HCT116 (cell line): ENCODE measurements at regions not wholly inside any gene's neighbourhood (a gene's known extent, or its start where the extent isn't known, plus 50 kb on each side); places are given as distances from the start of the nearest gene placed in this dataset.

Experiments
- ATAC-seq: fragments of 200-7000 bp; cut with Tn5 transposase; 2 replicates; pipeline ENCODE4 v1.9.1; 2020; ENCODE audit warnings: mild to moderate bottlenecking, moderate library complexity
- BruUV-seq: library from RNA; stranded (reverse); fragments of 400-500 nt; replicated peaks from 2 replicates; lab custom pipeline; 2021; lab: Mats Ljungman, UMichigan
- CTCF ChIA-PET: fragments of 300-600 bp; sonication (Branson Sonifier 250); formaldehyde crosslinking; loops from one replicate; lab custom pipeline; 2021; ENCODE audit warnings: antibody characterized with exemption; lab: Charles Lee
- POLR2A ChIA-PET: fragments of 300-600, 350-600 bp; sonication (Branson Sonifier 250); formaldehyde crosslinking; loops from one replicate; lab custom pipeline; 2021; ENCODE audit warnings: antibody characterized with exemption; lab: Charles Lee
- RAD21 ChIA-PET, 2 experiments: fragments of 300-600 bp; sonication (Branson Sonifier 250); formaldehyde crosslinking; loops; one replicate each; lab custom pipeline; 2023; ENCODE audit warnings: low total read pairs in 2 of 2; ENCODE audit not compliant: uncharacterized antibody in 2 of 2, unreplicated experiment in 2 of 2, low non-redundant PET in 1 of 2; lab: Charles Lee
- DNase-seq: peaks from one replicate; pipeline ENCODE4 v3.0.0-alpha.2; 2010; ENCODE audit warnings: low read depth, low spot score
- H2AFZ ChIP-seq: fragments of 200-600 bp; shearing (Covaris generic), sonication (generic); 2 replicates; pipeline ENCODE4 v1.6.1; 2017; ENCODE audit warnings: low read depth, mixed run types, mixed read lengths, antibody characterized with exemption, low read length; ENCODE audit not compliant: poor library complexity, severe bottlenecking
- H3K27ac ChIP-seq: 2 replicates; pipeline ENCODE4 v1.5.1; 2012; ENCODE audit warnings: low read depth, low read length
- H3K27me3 ChIP-seq: fragments of 200-600 bp; sonication (generic); 2 replicates; pipeline ENCODE4 v1.6.1; 2016; ENCODE audit warnings: mixed run types, low read length, mixed read lengths; ENCODE audit not compliant: insufficient read depth
- H3K36me3 ChIP-seq, 2 experiments: fragments of 200-500 bp in 1 of 2; fragments of 200-600 bp in 1 of 2; sonication (Bioruptor generic) in 1 of 2; sonication (generic) in 1 of 2; 2 replicates each; pipeline versions ENCODE4 v1.5.1 to v1.6.1; 2014 to 2016; ENCODE audit warnings: low read length in 2 of 2, inconsistent platforms in 1 of 2, mixed read lengths in 1 of 2, mixed run types in 1 of 2; ENCODE audit not compliant: insufficient read depth in 2 of 2, control insufficient read depth in 1 of 2
- H3K4me1 ChIP-seq, 2 experiments: fragments of 200-600 bp in 1 of 2; sonication (generic) in 1 of 2; 2 replicates each; pipeline versions ENCODE4 v1.5.1 to v1.6.1; 2012 to 2017; ENCODE audit warnings: low read length in 2 of 2, inconsistent platforms in 1 of 2, mild to moderate bottlenecking in 1 of 2, mixed read lengths in 1 of 2, mixed run types in 1 of 2, moderate library complexity in 1 of 2; ENCODE audit not compliant: insufficient read depth in 2 of 2, control insufficient read depth in 1 of 2
- H3K4me2 ChIP-seq: fragments of 200-600 bp; sonication (generic); 2 replicates; pipeline ENCODE4 v1.6.1; 2017; ENCODE audit warnings: mixed run types, low read length, mixed read lengths
- H3K4me3 ChIP-seq, 2 experiments: fragments of 200-600 bp in 1 of 2; sonication (generic) in 1 of 2; replicated peaks in 1 of 2; 2 replicates each; pipeline ENCODE4 v1.5.1; 2011 to 2016; ENCODE audit warnings: low read length in 2 of 2, control low read depth in 1 of 2, low read depth in 1 of 2, mild to moderate bottlenecking in 1 of 2, mixed read lengths in 1 of 2, mixed run types in 1 of 2
- H3K79me2 ChIP-seq: fragments of 200-600 bp; sonication (generic); 2 replicates; pipeline ENCODE4 v1.6.1; 2017; ENCODE audit warnings: mild to moderate bottlenecking, mixed run types, low read length, moderate library complexity, mixed read lengths; ENCODE audit not compliant: insufficient read depth
- H3K9ac ChIP-seq: fragments of 200-600 bp; sonication (generic); 2 replicates; pipeline ENCODE4 v1.6.1; 2016; ENCODE audit warnings: low read length, mixed read lengths
- H3K9me2 ChIP-seq: fragments of 200-600 bp; sonication (generic), shearing (Covaris generic); 2 replicates; pipeline ENCODE4 v1.6.1; 2017; ENCODE audit warnings: mixed run types, mild to moderate bottlenecking, moderate library complexity; ENCODE audit not compliant: insufficient read depth
- H3K9me3 ChIP-seq, 2 experiments: fragments of 200-500 bp in 1 of 2; fragments of 200-600 bp in 1 of 2; sonication (Bioruptor generic) in 1 of 2; sonication (generic) in 1 of 2; 2 replicates each; pipeline ENCODE4 v1.6.1; 2014 to 2017; ENCODE audit warnings: low read length in 2 of 2, mixed read lengths in 2 of 2, inconsistent platforms in 1 of 2, low read depth in 1 of 2, mild to moderate bottlenecking in 1 of 2, mixed run types in 1 of 2, moderate library complexity in 1 of 2; ENCODE audit not compliant: control insufficient read depth in 1 of 2, insufficient read depth in 1 of 2
- H4K20me1 ChIP-seq: fragments of 200-600 bp; sonication (generic), shearing (Covaris generic); 2 replicates; pipeline ENCODE4 v1.6.1; 2017; ENCODE audit warnings: mixed run types, mild to moderate bottlenecking, moderate library complexity; ENCODE audit not compliant: insufficient read depth
- ATF3 ChIP-seq: IDR thresholded peaks from 2 replicates; pipeline ENCODE4 v1.6.1; 2012
- CEBPB ChIP-seq: IDR thresholded peaks from 2 replicates; pipeline ENCODE4 v1.6.1; 2012; ENCODE audit warnings: low read depth
- ELF1 ChIP-seq: IDR thresholded peaks from 2 replicates; pipeline ENCODE4 v1.6.1; 2012; ENCODE audit warnings: low read depth, borderline replicate concordance
- EZH2 ChIP-seq: fragments of 200-600 bp; sonication (generic); IDR thresholded peaks from 2 replicates; pipeline ENCODE4 v1.6.1; 2017; ENCODE audit warnings: antibody characterized with exemption, mixed run types
- EZH2phosphoT487 ChIP-seq: fragments of 200-600 bp; IDR thresholded peaks from 2 replicates; pipeline ENCODE4 v1.6.1; 2018; ENCODE audit warnings: antibody characterized with exemption, borderline replicate concordance
- FOSL1 ChIP-seq: IDR thresholded peaks from 2 replicates; pipeline ENCODE4 v1.6.1; 2012; ENCODE audit warnings: low read depth
- JUND ChIP-seq: IDR thresholded peaks from 2 replicates; pipeline ENCODE4 v1.6.1; 2012
- POLR2A ChIP-seq: IDR thresholded peaks from 2 replicates; pipeline ENCODE4 v1.7.0; 2011; ENCODE audit warnings: borderline replicate concordance; ENCODE audit not compliant: insufficient read depth, insufficient read length; ENCODE audit errors: extremely low read depth
- POLR2AphosphoS5 ChIP-seq: IDR thresholded peaks from 2 replicates; pipeline ENCODE4 v1.6.1; 2011; ENCODE audit warnings: mild to moderate bottlenecking, low read depth, low read length, moderate library complexity
- RAD21 ChIP-seq: IDR thresholded peaks from 2 replicates; pipeline ENCODE4 v1.6.1; 2012; ENCODE audit warnings: low read depth, mild to moderate bottlenecking
- SP1 ChIP-seq: IDR thresholded peaks from 2 replicates; pipeline ENCODE4 v1.6.1; 2012; ENCODE audit warnings: low read depth
- SRF ChIP-seq: IDR thresholded peaks from 2 replicates; pipeline ENCODE4 v1.6.1; 2012; ENCODE audit warnings: low read depth
- TCF7L2 ChIP-seq: IDR thresholded peaks from 2 replicates; pipeline ENCODE4 v1.7.0; 2011; ENCODE audit warnings: borderline replicate concordance, inconsistent platforms; ENCODE audit not compliant: insufficient read depth, insufficient read length; ENCODE audit errors: extremely low read depth
- ZFX ChIP-seq: fragments of 450-650 bp; IDR thresholded peaks from 2 replicates; pipeline ENCODE4 v1.6.1; 2017
- intact Hi-C: fragments of 100-400 bp; cut with micrococcal nuclease; formaldehyde crosslinking; loops from 2 replicates; pipeline ENCODE4 v1.10.0; 2022
- TF ChIP-seq, protein P1 (sequence below): IDR thresholded peaks from 2 replicates; pipeline ENCODE4 v1.6.1; 2011; ENCODE audit warnings: mild to moderate bottlenecking, low read length, moderate library complexity; ENCODE audit not compliant: insufficient replicate concordance; ENCODE audit errors: extremely low read depth
- TF ChIP-seq, protein P2 (sequence below), 3 experiments: fragments of 200-600 bp in 1 of 3; sonication (generic) in 1 of 3; IDR thresholded peaks in 2 of 3; conservative IDR thresholded peaks in 1 of 3; 2 replicates each; pipeline ENCODE4 v1.5.1; 2012 to 2017; ENCODE audit warnings: low read depth in 2 of 3, low read length in 2 of 3, antibody characterized with exemption in 1 of 3, borderline replicate concordance in 1 of 3, control low read depth in 1 of 3, mild to moderate bottlenecking in 1 of 3, mixed read lengths in 1 of 3, mixed run types in 1 of 3, moderate library complexity in 1 of 3; ENCODE audit not compliant: insufficient read depth in 1 of 3

DNA sequence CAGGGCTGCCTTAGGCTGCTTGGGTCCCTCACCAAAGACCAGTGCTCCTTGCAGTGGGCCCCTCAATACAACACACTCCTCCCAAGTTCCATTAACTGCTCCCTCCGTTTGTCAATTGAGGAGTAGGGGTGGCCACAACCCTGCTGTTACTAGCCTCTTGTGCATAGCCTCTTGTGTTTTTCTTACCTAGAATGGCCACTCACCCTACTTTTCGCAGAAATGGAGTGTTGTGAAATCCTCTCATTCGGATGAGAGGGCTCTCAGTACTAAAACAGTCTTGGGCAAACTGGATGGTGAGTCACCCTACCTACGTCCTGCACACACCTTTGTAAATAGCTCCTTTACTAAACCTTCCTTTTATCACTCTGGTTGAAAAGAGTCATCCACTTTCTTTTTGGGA lies 253.9 kb downstream of the OSR1 start:
- H3K9me2 ChIP-seq: no peaks in the 10 kb centered on the region
- H3K79me2 ChIP-seq: no peaks in the 10 kb centered on the region
- no TSS peak for BruUV-seq
- H3K27me3 ChIP-seq: no peaks in the 10 kb centered on the region
- H4K20me1 ChIP-seq: no peaks in the 10 kb centered on the region
- ATAC-seq: no peak
- RAD21 ChIA-PET: no interaction called here
- no peak overlapping the region for H3K4me2 ChIP-seq
- DNase-seq: no peak
- no peak overlapping the region for H2AFZ ChIP-seq
- intact Hi-C loops: no loop called here
- no peak overlapping the region for H3K9ac ChIP-seq
- no peaks in the 10 kb centered on the region for H3K9me3 ChIP-seq
- no peaks in the 10 kb centered on the region; a peak in 1 of 4 replicates for H3K4me1 ChIP-seq
- POLR2A ChIA-PET: no interaction called here
- no peak overlapping the region for H3K27ac ChIP-seq
- no peak overlapping the region for H3K4me3 ChIP-seq
- CTCF ChIA-PET: no interaction called here
- H3K36me3 ChIP-seq: no peaks in the 10 kb centered on the region
- TF ChIP-seq, protein P1, sequence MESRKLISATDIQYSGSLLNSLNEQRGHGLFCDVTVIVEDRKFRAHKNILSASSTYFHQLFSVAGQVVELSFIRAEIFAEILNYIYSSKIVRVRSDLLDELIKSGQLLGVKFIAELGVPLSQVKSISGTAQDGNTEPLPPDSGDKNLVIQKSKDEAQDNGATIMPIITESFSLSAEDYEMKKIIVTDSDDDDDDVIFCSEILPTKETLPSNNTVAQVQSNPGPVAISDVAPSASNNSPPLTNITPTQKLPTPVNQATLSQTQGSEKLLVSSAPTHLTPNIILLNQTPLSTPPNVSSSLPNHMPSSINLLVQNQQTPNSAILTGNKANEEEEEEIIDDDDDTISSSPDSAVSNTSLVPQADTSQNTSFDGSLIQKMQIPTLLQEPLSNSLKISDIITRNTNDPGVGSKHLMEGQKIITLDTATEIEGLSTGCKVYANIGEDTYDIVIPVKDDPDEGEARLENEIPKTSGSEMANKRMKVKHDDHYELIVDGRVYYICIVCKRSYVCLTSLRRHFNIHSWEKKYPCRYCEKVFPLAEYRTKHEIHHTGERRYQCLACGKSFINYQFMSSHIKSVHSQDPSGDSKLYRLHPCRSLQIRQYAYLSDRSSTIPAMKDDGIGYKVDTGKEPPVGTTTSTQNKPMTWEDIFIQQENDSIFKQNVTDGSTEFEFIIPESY: no peak
- 0 out of 2 replicates have a peak, but pooled peaks have one; percentile 18 for TF ChIP-seq FOSL1
- TF ChIP-seq ZFX: no peak
- peak; percentile 64 for TF ChIP-seq CEBPB
- 0 out of 2 replicates have a peak, but pooled peaks have one; percentile 3 for TF ChIP-seq JUND

- no peaks in the 10 kb centered on the region for H3K79me2 ChIP-seq
- H3K27me3 ChIP-seq: no peaks in the 10 kb centered on the region
- H3K9ac ChIP-seq: no peak overlapping the region
- no peaks in the 10 kb centered on the region; a peak in 1 of 4 replicates for H3K4me1 ChIP-seq
- H3K9me3 ChIP-seq: no peaks in the 10 kb centered on the region
- no TSS peak for BruUV-seq
- H4K20me1 ChIP-seq: no peaks in the 10 kb centered on the region
- H3K9me2 ChIP-seq: no peaks in the 10 kb centered on the region
- H2AFZ ChIP-seq: no peak overlapping the region
- intact Hi-C loops: no loop called here
- no peak overlapping the region for H3K4me2 ChIP-seq
- ChIA-PET RAD21 (no interaction called here), POLR2A (no interaction called here), CTCF (no interaction called here)
- DNase-seq: no peak
- ATAC-seq: no peak
- H3K36me3 ChIP-seq: no peaks in the 10 kb centered on the region
- no peak overlapping the region for H3K4me3 ChIP-seq
- no peak overlapping the region for H3K27ac ChIP-seq
- TF ChIP-seq POLR2AphosphoS5: no peak
- TF ChIP-seq FOSL1: no peak
- no peak for TF ChIP-seq EZH2
- no peak for TF ChIP-seq JUND
- TF ChIP-seq ATF3: no peak
- no peak for TF ChIP-seq ELF1
- TF ChIP-seq EZH2phosphoT487: no peak
- no peak for TF ChIP-seq SP1
- TF ChIP-seq, protein P2, sequence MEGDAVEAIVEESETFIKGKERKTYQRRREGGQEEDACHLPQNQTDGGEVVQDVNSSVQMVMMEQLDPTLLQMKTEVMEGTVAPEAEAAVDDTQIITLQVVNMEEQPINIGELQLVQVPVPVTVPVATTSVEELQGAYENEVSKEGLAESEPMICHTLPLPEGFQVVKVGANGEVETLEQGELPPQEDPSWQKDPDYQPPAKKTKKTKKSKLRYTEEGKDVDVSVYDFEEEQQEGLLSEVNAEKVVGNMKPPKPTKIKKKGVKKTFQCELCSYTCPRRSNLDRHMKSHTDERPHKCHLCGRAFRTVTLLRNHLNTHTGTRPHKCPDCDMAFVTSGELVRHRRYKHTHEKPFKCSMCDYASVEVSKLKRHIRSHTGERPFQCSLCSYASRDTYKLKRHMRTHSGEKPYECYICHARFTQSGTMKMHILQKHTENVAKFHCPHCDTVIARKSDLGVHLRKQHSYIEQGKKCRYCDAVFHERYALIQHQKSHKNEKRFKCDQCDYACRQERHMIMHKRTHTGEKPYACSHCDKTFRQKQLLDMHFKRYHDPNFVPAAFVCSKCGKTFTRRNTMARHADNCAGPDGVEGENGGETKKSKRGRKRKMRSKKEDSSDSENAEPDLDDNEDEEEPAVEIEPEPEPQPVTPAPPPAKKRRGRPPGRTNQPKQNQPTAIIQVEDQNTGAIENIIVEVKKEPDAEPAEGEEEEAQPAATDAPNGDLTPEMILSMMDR (IDR thresholded peaks at IDR 0.05 in 2 of 3, conservative IDR thresholded peaks at IDR 0.05 in 1 of 3; ENCODE audit: borderline replicate concordance in 1 of 3, insufficient read depth in 1 of 3, low read depth in 2 of 3, low read length in 2 of 3): no peak
- TF ChIP-seq POLR2A: no peak
- TF ChIP-seq ZFX: no peak
- TF ChIP-seq SRF: no peak
- no peak for TF ChIP-seq RAD21
- no peak for TF ChIP-seq TCF7L2
Observed at GRCh38 chr2:19102696-19103423, 255.6 kb downstream of the OSR1 start.
